ENCODE measurements at regions not wholly inside any gene's neighbourhood (a gene's known extent, or its start where the extent isn't known, plus 50 kb on each side); places are given as distances from the start of the nearest gene placed in this dataset.

DNA sequence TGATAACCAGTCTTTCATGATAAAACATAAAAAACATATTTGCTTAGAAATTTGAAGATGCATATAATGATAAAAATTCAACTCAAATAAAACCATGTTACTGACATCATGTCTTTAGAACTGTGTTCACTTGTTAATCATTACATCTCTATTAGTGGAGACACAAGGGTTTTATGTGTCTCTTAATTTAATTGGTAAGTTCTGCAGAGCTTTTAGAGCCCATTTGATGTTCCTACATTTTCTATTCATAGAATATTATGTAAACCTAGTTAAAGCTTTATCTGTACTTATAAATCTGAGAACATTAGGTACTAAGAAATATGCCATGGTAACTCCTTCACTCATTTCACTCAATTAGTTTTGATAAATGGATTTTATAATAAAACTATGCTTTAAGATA lies 285.4 kb downstream of the SLCO4C1 start:
- no peaks in the 10 kb centered on the region for H3K36me3 ChIP-seq (ENCODE audit: control insufficient read depth, insufficient read depth, low read length)
- TF ChIP-seq, protein P1, sequence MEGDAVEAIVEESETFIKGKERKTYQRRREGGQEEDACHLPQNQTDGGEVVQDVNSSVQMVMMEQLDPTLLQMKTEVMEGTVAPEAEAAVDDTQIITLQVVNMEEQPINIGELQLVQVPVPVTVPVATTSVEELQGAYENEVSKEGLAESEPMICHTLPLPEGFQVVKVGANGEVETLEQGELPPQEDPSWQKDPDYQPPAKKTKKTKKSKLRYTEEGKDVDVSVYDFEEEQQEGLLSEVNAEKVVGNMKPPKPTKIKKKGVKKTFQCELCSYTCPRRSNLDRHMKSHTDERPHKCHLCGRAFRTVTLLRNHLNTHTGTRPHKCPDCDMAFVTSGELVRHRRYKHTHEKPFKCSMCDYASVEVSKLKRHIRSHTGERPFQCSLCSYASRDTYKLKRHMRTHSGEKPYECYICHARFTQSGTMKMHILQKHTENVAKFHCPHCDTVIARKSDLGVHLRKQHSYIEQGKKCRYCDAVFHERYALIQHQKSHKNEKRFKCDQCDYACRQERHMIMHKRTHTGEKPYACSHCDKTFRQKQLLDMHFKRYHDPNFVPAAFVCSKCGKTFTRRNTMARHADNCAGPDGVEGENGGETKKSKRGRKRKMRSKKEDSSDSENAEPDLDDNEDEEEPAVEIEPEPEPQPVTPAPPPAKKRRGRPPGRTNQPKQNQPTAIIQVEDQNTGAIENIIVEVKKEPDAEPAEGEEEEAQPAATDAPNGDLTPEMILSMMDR (IDR thresholded peaks at IDR 0.05; ENCODE audit: insufficient read depth, low read length, poor library complexity, severe bottlenecking) = no peak
- DNase-seq (ENCODE audit: extremely low read depth, insufficient read length) = no peak
- H3K27me3 ChIP-seq (replicated peaks; ENCODE audit: control insufficient read depth, insufficient read depth, low read length) = no peaks in the 10 kb centered on the region
- no peak overlapping the region for H3K4me3 ChIP-seq (replicated peaks; ENCODE audit: low read depth, low read length)

DNA sequence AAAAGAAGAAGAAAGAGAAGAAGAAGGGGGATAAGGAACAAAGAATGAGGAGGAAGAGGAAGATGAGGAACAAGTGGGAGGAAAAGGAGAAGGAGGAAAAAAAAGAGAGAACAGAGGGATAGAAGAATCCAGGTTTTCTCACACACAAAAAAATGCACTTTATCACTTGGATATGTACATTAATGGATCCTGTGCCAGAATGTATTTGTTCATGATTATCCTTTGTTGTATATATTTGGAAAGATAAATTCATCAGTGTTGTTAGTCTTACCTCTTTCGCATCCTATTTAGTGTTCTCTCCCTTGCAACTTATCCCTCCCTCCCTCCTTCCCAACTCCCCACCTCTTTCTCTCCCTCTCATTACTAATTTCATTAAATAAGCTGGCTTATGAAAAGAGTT lies 298.8 kb downstream of the SLCO4C1 start:
- H3K36me3 ChIP-seq (ENCODE audit: control insufficient read depth, insufficient read depth, low read length) = no peaks in the 10 kb centered on the region
- H3K27me3 ChIP-seq (replicated peaks; ENCODE audit: control insufficient read depth, insufficient read depth, low read length) = no peaks in the 10 kb centered on the region
- no peak overlapping the region for H3K4me3 ChIP-seq (replicated peaks; ENCODE audit: low read depth, low read length)
- DNase-seq (ENCODE audit: extremely low read depth, insufficient read length) = no peak
- TF ChIP-seq, protein P1 (IDR thresholded peaks at IDR 0.05; ENCODE audit: insufficient read depth, low read length, poor library complexity, severe bottlenecking) = no peak

DNA sequence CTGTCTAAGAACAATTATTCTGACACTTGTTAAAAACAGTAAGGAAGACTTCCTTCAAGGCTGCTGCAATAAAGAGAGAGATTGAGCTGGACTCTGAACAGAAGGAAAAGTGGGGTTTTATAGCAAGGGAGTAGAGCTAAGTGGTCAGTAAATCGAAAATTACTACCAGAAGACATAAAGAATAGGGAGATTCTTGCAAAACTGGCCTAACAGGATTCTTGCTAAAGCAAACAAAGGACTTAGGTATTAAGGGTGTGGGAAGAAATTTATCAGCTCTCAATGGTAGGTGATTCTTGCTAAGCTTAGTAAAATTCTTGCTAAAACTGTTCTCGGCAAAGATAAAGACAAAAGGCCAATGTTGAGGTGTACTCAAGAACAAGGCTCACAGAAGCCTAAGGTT lies 300.5 kb downstream of the SLCO4C1 start:
- DNase-seq (ENCODE audit: extremely low read depth, insufficient read length) = no peak
- H3K36me3 ChIP-seq (ENCODE audit: control insufficient read depth, insufficient read depth, low read length) = no peaks in the 10 kb centered on the region
- H3K4me3 ChIP-seq (replicated peaks; ENCODE audit: low read depth, low read length) = no peak overlapping the region
- H3K27me3 ChIP-seq (replicated peaks; ENCODE audit: control insufficient read depth, insufficient read depth, low read length) = no peaks in the 10 kb centered on the region
- TF ChIP-seq, protein P1 (IDR thresholded peaks at IDR 0.05; ENCODE audit: insufficient read depth, low read length, poor library complexity, severe bottlenecking) = no peak

DNA sequence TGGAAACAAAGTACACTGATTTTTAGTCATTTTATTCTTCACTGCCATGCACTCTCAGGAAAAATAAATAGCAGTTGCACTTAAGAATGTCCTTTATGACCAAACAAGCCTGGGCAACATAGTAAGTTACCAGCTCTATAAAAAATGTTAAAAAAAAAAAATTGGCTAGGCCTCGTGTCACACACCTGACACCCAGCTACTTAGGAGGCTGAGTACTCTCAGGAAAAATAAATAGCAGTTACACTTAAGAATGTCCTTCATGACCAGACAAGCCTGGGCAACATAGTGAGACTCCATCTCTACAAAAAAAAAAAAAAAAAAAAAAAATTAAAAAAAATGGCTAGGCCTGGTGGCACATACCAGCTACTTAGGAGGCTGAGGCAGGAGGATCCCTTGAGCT lies 304.6 kb downstream of the SLCO4C1 start:
- H3K27me3 ChIP-seq (replicated peaks; ENCODE audit: control insufficient read depth, insufficient read depth, low read length) = no peaks in the 10 kb centered on the region
- TF ChIP-seq, protein P1 (IDR thresholded peaks at IDR 0.05; ENCODE audit: insufficient read depth, low read length, poor library complexity, severe bottlenecking) = no peak
- DNase-seq (ENCODE audit: extremely low read depth, insufficient read length) = no peak
- H3K4me3 ChIP-seq (replicated peaks; ENCODE audit: low read depth, low read length) = no peak overlapping the region
- H3K36me3 ChIP-seq (ENCODE audit: control insufficient read depth, insufficient read depth, low read length) = no peaks in the 10 kb centered on the region

DNA sequence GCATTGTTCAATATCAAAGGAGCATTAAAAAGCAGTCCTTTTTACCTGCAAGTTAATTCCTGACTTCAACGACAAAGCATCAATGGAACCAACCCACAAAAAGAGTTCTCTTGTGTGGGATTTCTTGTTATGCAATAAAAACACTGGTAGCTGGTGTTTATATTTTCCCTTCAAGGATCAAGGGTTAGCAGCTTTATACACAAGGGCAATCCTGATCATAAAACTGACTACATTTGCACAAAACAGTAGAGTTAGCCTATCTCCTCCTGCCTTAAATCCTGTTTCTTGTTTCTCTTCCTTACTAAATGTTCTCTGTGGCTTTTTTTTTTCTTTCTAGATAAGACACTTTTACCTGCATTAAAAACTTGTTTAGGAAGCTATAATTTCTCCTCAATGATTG lies 306.4 kb downstream of the SLCO4C1 start:
- TF ChIP-seq, protein P1 (IDR thresholded peaks at IDR 0.05; ENCODE audit: insufficient read depth, low read length, poor library complexity, severe bottlenecking) = no peak
- no peaks in the 10 kb centered on the region for H3K36me3 ChIP-seq (ENCODE audit: control insufficient read depth, insufficient read depth, low read length)

DNA sequence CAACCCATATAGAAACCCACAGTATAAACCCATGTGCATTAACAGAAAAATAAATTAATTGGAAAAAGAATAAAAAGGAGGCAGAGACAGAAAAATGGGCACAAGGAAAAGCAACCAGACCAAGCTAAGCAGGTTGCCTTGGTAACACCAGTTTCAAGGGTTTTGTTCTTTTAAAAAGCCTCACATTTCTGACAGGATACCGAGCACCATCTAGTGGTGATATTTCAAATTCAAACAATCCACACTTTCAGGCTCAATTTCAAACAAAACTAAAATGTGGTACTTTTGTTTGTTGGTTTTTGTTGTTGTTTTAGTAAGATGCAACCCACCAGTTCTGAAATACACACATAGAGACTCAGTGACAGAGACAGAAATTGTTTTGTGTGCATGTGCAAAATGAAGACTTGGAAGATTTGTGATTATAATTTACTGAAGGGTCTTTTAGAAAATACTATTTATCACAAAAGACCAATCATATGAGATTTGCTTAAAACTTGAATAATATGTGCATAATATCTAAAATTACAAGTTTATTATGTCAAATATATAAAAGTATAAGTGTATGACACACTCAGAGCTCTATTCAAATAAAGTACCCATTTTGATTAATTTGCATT lies 318.2 kb downstream of the SLCO4C1 start:
- TF ChIP-seq, protein P1 (IDR thresholded peaks at IDR 0.05; ENCODE audit: insufficient read depth, low read length, poor library complexity, severe bottlenecking) = peak; percentile 70
- peak; percentile 10 for DNase-seq (ENCODE audit: extremely low read depth, insufficient read length)
- Histone ChIP-seq H3K36me3 (ENCODE audit: control insufficient read depth, insufficient read depth, low read length) (no peaks in the 10 kb centered on the region), H3K4me3 (replicated peaks; ENCODE audit: low read depth, low read length) (no peak overlapping the region), H3K27me3 (replicated peaks; ENCODE audit: control insufficient read depth, insufficient read depth, low read length) (no peaks in the 10 kb centered on the region)

More for the DNA sequence above, 306.4 kb downstream of the SLCO4C1 start:
- H3K4me3 ChIP-seq (replicated peaks; ENCODE audit: low read depth, low read length) = no peak overlapping the region
- DNase-seq (ENCODE audit: extremely low read depth, insufficient read length) = no peak
- H3K27me3 ChIP-seq (replicated peaks; ENCODE audit: control insufficient read depth, insufficient read depth, low read length) = no peaks in the 10 kb centered on the region

Measured in GM06990 (cell line).